Peyer's patch (tissue), 4 donors: ENCODE measurements at regions not wholly inside any gene's neighbourhood (a gene's known extent, or its start where the extent isn't known, plus 50 kb on each side); places are given as distances from the start of the nearest gene placed in this dataset.

Source experiments
- CTCF ChIP-seq, 6 experiments: fragments of 450-650 bp in 4 of 6; fragments of 200-600 bp in 2 of 6; sonication (generic) in 1 of 6; IDR thresholded peaks; one replicate each; pipeline ENCODE4 v1.5.1; 2017 to 2019; ENCODE audit warnings: antibody characterized with exemption in 6 of 6, mild to moderate bottlenecking in 3 of 6, moderate library complexity in 1 of 6
- POLR2A ChIP-seq, 2 donors: fragments of 450-650 bp; IDR thresholded peaks; one replicate each; pipeline ENCODE4 v1.5.1; 2017; ENCODE audit warnings: antibody characterized with exemption in 2 of 2, mild to moderate bottlenecking in 2 of 2, moderate library complexity in 2 of 2

- TF ChIP-seq POLR2A (IDR thresholded peaks at IDR 0.05) (no peak), CTCF (IDR thresholded peaks at IDR 0.05) (no peak)
These were observed 57.3 kb upstream of the FGFR2 start for GRCh38 chr10:121655254-121656144.
